SK-N-SH treated with all-trans-retinoic acid at 6 μM for 48 hours (cell line): ENCODE measurements at regions not wholly inside any gene's neighbourhood (a gene's known extent, or its start where the extent isn't known, plus 50 kb on each side); places are given as distances from the start of the nearest gene placed in this dataset.

Experiments
- ATAC-seq: fragments of 200-7000 bp; cut with Tn5 transposase; 3 replicates; pipeline ENCODE4 v1.9.1; 2020; ENCODE audit warnings: mild to moderate bottlenecking, moderate library complexity
- ARNTL ChIP-seq: fragments of 450-650 bp; formaldehyde crosslinking; IDR thresholded peaks from 2 replicates; pipeline ENCODE4 v1.5.0; 2020; ENCODE audit warnings: low read depth, mild to moderate bottlenecking, moderate library complexity, borderline replicate concordance
- BACH2 ChIP-seq: fragments of 250-450 bp; sonication (Bioruptor Pico); IDR thresholded peaks from 2 replicates; pipeline ENCODE4 v1.9.0; 2021; ENCODE audit warnings: mild to moderate bottlenecking, borderline replicate concordance
- CSDC2 ChIP-seq: fragments of 250-450 bp; sonication (Bioruptor Pico); IDR thresholded peaks from 2 replicates; pipeline ENCODE4 v1.5.0; 2020; ENCODE audit warnings: mild to moderate bottlenecking, moderate library complexity
- GLIS3 ChIP-seq: fragments of 250-450 bp; sonication (Bioruptor Pico); IDR thresholded peaks from 2 replicates; pipeline ENCODE4 v1.5.0; 2020; ENCODE audit warnings: mild to moderate bottlenecking, moderate library complexity
- OSR1 ChIP-seq: fragments of 250-450 bp; sonication (Bioruptor Pico); IDR thresholded peaks from 2 replicates; pipeline ENCODE4 v1.8.0; 2022; ENCODE audit warnings: moderate library complexity, mild to moderate bottlenecking, inconsistent platforms
- PPARA ChIP-seq: fragments of 250-450 bp; sonication (Bioruptor Pico); IDR thresholded peaks from 2 replicates; pipeline ENCODE4 v1.5.0; 2020; ENCODE audit warnings: mild to moderate bottlenecking, borderline replicate concordance
- RARB ChIP-seq: fragments of 250-450 bp; sonication (Bioruptor Pico); IDR thresholded peaks from 2 replicates; pipeline ENCODE4 v1.8.0; 2021; ENCODE audit warnings: mild to moderate bottlenecking, moderate library complexity
- SNAI2 ChIP-seq: fragments of 250-450 bp; sonication (Bioruptor Pico); IDR thresholded peaks from 2 replicates; pipeline ENCODE4 v1.5.0; 2020; ENCODE audit warnings: mild to moderate bottlenecking, moderate library complexity
- TCF4 ChIP-seq: fragments of 250-450 bp; sonication (Bioruptor Pico); IDR thresholded peaks from 2 replicates; pipeline ENCODE4 v1.8.0; 2021; ENCODE audit warnings: mild to moderate bottlenecking, moderate library complexity, borderline replicate concordance
- TOX ChIP-seq: fragments of 250-450 bp; sonication (Bioruptor Pico); IDR thresholded peaks from 2 replicates; pipeline ENCODE4 v1.8.0; 2021; ENCODE audit warnings: mild to moderate bottlenecking, moderate library complexity, borderline replicate concordance
- ZC3H10 ChIP-seq: fragments of 250-450 bp; sonication (Bioruptor Pico); IDR thresholded peaks from 2 replicates; pipeline ENCODE4 v1.5.1; 2021; ENCODE audit warnings: mild to moderate bottlenecking, moderate library complexity
- ZFP3 ChIP-seq: fragments of 250-450 bp; sonication (Bioruptor Pico); IDR thresholded peaks from 2 replicates; pipeline ENCODE4 v1.5.0; 2020; ENCODE audit warnings: mild to moderate bottlenecking, moderate library complexity
- ZFP30 ChIP-seq: fragments of 450-650 bp; formaldehyde crosslinking; IDR thresholded peaks from 2 replicates; pipeline ENCODE4 v1.5.0; 2022; ENCODE audit warnings: mild to moderate bottlenecking, moderate library complexity
- ZNF565 ChIP-seq: fragments of 450-650 bp; formaldehyde crosslinking; conservative IDR thresholded peaks from 2 replicates; pipeline ENCODE4 v1.5.0; 2020; ENCODE audit warnings: low read depth, mild to moderate bottlenecking, moderate library complexity
- ZNF8 ChIP-seq: fragments of 450-650 bp; formaldehyde crosslinking; IDR thresholded peaks from 2 replicates; pipeline ENCODE4 v1.5.0; 2020; ENCODE audit warnings: mild to moderate bottlenecking, moderate library complexity
- TF ChIP-seq, protein P1 (sequence below): fragments of 250-450 bp; sonication (Bioruptor Pico); IDR thresholded peaks from 2 replicates; pipeline ENCODE4 v1.5.0; 2020; ENCODE audit warnings: mild to moderate bottlenecking, moderate library complexity
- TF ChIP-seq, protein P2 (sequence below): fragments of 250-450 bp; sonication (Bioruptor Pico); IDR thresholded peaks from 2 replicates; pipeline ENCODE4 v1.8.0; 2021; ENCODE audit warnings: low read depth, mild to moderate bottlenecking, moderate library complexity, borderline replicate concordance
- TF ChIP-seq, protein P3 (sequence below): fragments of 250-450 bp; sonication (Bioruptor Pico); IDR thresholded peaks from 2 replicates; pipeline ENCODE4 v1.5.1; 2020; ENCODE audit warnings: low read depth, mild to moderate bottlenecking, moderate library complexity
- TF ChIP-seq, protein P4 (sequence below): fragments of 250-450 bp; sonication (Bioruptor Pico); IDR thresholded peaks from 2 replicates; pipeline ENCODE4 v1.5.1; 2021; ENCODE audit warnings: mild to moderate bottlenecking, moderate library complexity
- TF ChIP-seq, protein P5 (sequence below): fragments of 250-450 bp; sonication (Bioruptor Pico); IDR thresholded peaks from 2 replicates; pipeline ENCODE4 v1.8.0; 2020; ENCODE audit warnings: mild to moderate bottlenecking, moderate library complexity, borderline replicate concordance

DNA sequence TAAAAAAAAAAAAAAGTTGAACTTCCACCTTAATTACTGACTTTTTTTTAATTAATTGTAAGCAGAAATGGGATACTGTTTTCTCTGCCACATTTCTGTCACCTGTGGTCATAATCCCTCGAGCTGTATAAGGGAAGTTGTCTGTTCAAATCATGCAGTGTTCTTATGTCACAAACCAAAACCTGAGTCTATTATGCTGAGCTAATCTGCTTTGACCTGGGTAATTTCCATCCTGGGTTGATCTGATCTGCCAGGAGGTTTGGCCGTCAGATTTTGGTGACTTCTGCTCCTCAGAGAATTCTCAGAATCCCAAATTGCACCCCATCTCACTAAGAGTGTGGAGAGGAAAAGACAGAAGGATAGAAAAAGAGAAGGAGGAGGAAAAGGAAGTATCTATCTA lies 683.1 kb downstream of the KCTD8 start (continued):
- TF ChIP-seq, protein P1, sequence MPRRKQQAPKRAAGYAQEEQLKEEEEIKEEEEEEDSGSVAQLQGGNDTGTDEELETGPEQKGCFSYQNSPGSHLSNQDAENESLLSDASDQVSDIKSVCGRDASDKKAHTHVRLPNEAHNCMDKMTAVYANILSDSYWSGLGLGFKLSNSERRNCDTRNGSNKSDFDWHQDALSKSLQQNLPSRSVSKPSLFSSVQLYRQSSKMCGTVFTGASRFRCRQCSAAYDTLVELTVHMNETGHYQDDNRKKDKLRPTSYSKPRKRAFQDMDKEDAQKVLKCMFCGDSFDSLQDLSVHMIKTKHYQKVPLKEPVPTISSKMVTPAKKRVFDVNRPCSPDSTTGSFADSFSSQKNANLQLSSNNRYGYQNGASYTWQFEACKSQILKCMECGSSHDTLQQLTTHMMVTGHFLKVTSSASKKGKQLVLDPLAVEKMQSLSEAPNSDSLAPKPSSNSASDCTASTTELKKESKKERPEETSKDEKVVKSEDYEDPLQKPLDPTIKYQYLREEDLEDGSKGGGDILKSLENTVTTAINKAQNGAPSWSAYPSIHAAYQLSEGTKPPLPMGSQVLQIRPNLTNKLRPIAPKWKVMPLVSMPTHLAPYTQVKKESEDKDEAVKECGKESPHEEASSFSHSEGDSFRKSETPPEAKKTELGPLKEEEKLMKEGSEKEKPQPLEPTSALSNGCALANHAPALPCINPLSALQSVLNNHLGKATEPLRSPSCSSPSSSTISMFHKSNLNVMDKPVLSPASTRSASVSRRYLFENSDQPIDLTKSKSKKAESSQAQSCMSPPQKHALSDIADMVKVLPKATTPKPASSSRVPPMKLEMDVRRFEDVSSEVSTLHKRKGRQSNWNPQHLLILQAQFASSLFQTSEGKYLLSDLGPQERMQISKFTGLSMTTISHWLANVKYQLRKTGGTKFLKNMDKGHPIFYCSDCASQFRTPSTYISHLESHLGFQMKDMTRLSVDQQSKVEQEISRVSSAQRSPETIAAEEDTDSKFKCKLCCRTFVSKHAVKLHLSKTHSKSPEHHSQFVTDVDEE (CRISPR knock-in tag) = no peak
- TF ChIP-seq, protein P2, sequence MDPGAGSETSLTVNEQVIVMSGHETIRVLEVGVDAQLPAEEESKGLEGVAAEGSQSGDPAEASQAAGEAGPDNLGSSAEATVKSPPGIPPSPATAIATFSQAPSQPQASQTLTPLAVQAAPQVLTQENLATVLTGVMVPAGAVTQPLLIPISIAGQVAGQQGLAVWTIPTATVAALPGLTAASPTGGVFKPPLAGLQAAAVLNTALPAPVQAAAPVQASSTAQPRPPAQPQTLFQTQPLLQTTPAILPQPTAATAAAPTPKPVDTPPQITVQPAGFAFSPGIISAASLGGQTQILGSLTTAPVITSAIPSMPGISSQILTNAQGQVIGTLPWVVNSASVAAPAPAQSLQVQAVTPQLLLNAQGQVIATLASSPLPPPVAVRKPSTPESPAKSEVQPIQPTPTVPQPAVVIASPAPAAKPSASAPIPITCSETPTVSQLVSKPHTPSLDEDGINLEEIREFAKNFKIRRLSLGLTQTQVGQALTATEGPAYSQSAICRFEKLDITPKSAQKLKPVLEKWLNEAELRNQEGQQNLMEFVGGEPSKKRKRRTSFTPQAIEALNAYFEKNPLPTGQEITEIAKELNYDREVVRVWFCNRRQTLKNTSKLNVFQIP (CRISPR knock-in tag) = no peak

DNA sequence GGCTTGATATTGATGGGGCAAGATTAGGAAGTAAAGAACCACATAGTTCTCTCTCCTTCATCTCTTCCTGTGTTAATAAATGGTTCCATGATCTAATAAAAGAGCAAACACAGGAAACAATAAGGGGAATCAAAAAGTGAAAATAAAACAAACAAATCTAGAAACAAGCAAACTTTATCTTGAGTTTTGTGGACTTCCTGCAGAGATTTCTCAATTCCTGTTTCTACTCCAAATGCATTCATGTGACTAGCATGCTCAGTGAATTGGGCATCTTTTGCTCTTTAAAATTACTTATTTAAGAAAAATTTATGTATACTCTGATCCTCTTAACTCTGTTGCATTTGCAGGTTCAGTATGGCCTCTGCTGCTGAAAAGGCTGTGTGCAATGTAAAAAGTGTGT lies 682.0 kb downstream of the KCTD8 start:
- TF ChIP-seq CSDC2 (CRISPR knock-in tag) (no peak), ZNF565 (CRISPR knock-in tag) (no peak), ZNF8 (CRISPR knock-in tag) (no peak), PPARA (CRISPR knock-in tag) (no peak), RARB (CRISPR knock-in tag) (no peak), GLIS3 (CRISPR knock-in tag) (no peak), ZFP30 (CRISPR knock-in tag) (no peak), TCF4 (CRISPR knock-in tag) (no peak), ZC3H10 (CRISPR knock-in tag) (no peak), OSR1 (no peak), TOX (CRISPR knock-in tag) (no peak), ZFP3 (CRISPR knock-in tag) (no peak)
- TF ChIP-seq, protein P3, sequence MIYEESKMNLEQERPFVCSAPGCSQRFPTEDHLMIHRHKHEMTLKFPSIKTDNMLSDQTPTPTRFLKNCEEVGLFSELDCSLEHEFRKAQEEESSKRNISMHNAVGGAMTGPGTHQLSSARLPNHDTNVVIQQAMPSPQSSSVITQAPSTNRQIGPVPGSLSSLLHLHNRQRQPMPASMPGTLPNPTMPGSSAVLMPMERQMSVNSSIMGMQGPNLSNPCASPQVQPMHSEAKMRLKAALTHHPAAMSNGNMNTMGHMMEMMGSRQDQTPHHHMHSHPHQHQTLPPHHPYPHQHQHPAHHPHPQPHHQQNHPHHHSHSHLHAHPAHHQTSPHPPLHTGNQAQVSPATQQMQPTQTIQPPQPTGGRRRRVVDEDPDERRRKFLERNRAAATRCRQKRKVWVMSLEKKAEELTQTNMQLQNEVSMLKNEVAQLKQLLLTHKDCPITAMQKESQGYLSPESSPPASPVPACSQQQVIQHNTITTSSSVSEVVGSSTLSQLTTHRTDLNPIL (CRISPR knock-in tag) = no peak
- TF ChIP-seq, protein P1 (CRISPR knock-in tag) = no peak
- TF ChIP-seq, protein P4, sequence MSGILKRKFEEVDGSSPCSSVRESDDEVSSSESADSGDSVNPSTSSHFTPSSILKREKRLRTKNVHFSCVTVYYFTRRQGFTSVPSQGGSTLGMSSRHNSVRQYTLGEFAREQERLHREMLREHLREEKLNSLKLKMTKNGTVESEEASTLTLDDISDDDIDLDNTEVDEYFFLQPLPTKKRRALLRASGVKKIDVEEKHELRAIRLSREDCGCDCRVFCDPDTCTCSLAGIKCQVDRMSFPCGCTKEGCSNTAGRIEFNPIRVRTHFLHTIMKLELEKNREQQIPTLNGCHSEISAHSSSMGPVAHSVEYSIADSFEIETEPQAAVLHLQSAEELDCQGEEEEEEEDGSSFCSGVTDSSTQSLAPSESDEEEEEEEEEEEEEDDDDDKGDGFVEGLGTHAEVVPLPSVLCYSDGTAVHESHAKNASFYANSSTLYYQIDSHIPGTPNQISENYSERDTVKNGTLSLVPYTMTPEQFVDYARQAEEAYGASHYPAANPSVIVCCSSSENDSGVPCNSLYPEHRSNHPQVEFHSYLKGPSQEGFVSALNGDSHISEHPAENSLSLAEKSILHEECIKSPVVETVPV (CRISPR knock-in tag) = no peak
- no peak for ATAC-seq

DNA sequence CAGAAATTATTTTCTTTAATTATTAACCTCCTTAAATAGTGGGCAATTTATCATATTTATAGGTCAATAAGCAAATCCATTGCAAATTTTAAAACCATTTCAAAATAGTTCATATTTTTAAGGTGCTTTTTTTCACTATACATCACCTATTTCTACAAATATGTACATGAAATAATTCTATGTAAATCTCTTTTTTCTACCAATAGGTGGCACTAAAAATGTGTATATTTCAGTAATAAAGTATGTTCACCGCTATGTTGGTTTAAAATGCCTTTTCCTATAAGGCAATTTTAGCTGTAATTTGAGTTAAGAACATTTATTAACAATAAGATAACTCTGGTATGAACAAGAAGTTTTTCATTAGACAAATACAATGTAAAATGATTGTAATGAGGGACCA lies 672.2 kb downstream of the KCTD8 start:
- no peak for ATAC-seq
- TF ChIP-seq, protein P5, sequence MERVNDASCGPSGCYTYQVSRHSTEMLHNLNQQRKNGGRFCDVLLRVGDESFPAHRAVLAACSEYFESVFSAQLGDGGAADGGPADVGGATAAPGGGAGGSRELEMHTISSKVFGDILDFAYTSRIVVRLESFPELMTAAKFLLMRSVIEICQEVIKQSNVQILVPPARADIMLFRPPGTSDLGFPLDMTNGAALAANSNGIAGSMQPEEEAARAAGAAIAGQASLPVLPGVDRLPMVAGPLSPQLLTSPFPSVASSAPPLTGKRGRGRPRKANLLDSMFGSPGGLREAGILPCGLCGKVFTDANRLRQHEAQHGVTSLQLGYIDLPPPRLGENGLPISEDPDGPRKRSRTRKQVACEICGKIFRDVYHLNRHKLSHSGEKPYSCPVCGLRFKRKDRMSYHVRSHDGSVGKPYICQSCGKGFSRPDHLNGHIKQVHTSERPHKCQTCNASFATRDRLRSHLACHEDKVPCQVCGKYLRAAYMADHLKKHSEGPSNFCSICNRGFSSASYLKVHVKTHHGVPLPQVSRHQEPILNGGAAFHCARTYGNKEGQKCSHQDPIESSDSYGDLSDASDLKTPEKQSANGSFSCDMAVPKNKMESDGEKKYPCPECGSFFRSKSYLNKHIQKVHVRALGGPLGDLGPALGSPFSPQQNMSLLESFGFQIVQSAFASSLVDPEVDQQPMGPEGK (CRISPR knock-in tag) = no peak
- TF ChIP-seq BACH2 (CRISPR knock-in tag) (no peak), ZFP30 (CRISPR knock-in tag) (no peak), SNAI2 (CRISPR knock-in tag) (no peak), ZNF565 (CRISPR knock-in tag) (no peak), ZNF8 (CRISPR knock-in tag) (no peak), ARNTL (CRISPR knock-in tag) (no peak), ZFP3 (CRISPR knock-in tag) (no peak), TCF4 (CRISPR knock-in tag) (no peak)
- TF ChIP-seq, protein P2 (CRISPR knock-in tag) = no peak
- TF ChIP-seq, protein P4 (CRISPR knock-in tag) = no peak
- TF ChIP-seq, protein P3 (CRISPR knock-in tag) = no peak
